IMR-90 (cell line): ENCODE measurements at regions not wholly inside any gene's neighbourhood (a gene's known extent, or its start where the extent isn't known, plus 50 kb on each side); places are given as distances from the start of the nearest gene placed in this dataset.

Source experiments
- ATAC-seq: fragments of 200-7000 bp; cut with Tn5 transposase; 2 replicates; pipeline ENCODE4 v1.9.1; 2020; ENCODE audit warnings: low read depth, mild to moderate bottlenecking, moderate library complexity
- BruUV-seq: library from RNA; stranded (reverse); fragments of 400-500 nt; replicated peaks from 2 replicates; lab custom pipeline; 2021; lab: Mats Ljungman, UMichigan
- CTCF ChIA-PET: fragments of 300-600 bp; formaldehyde crosslinking; extraction: SDS; loops from one replicate; lab custom pipeline; 2021; ENCODE audit warnings: antibody characterized with exemption; lab: Yijun Ruan, JAX
- POLR2A ChIA-PET: fragments of 300-600 bp; sonication (Branson Sonifier 250); formaldehyde crosslinking; loops from one replicate; lab custom pipeline; 2022; ENCODE audit warnings: antibody characterized with exemption; ENCODE audit not compliant: unreplicated experiment; lab: Charles Lee
- DNase-seq: peaks from one replicate; pipeline ENCODE4 v3.0.0; 2013
- H2AFZ ChIP-seq: replicated peaks from 2 replicates; pipeline ENCODE3; 2013; ENCODE audit warnings: low read length, mild to moderate bottlenecking; ENCODE audit not compliant: poor library complexity
- H2AK5ac ChIP-seq: 2 replicates; pipeline ENCODE4 v1.6.1; 2013; ENCODE audit warnings: low read depth, low read length, inconsistent platforms
- H2AK9ac ChIP-seq: replicated peaks from 2 replicates; pipeline ENCODE3; 2013; ENCODE audit warnings: mild to moderate bottlenecking, low read depth, low read length, moderate library complexity; ENCODE audit not compliant: poor library complexity
- H2BK120ac ChIP-seq: 2 replicates; pipeline ENCODE4 v1.6.1; 2013; ENCODE audit warnings: low read depth, low read length, inconsistent platforms
- H2BK15ac ChIP-seq: 3 replicates; pipeline ENCODE4 v1.6.1; 2013; ENCODE audit warnings: low read depth, low read length, inconsistent platforms
- H2BK20ac ChIP-seq: 2 replicates; pipeline ENCODE4 v1.6.1; 2013; ENCODE audit warnings: low read depth, mild to moderate bottlenecking, inconsistent platforms, low read length, moderate library complexity
- H2BK5ac ChIP-seq: 2 replicates; pipeline ENCODE4 v1.6.1; 2013; ENCODE audit warnings: mild to moderate bottlenecking, low read depth, low read length, inconsistent platforms; ENCODE audit not compliant: poor library complexity, severe bottlenecking
- H3K14ac ChIP-seq: replicated peaks from 2 replicates; pipeline ENCODE4 v1.6.1; 2013; ENCODE audit warnings: low read depth, low read length, inconsistent platforms
- H3K18ac ChIP-seq: 2 replicates; pipeline ENCODE4 v1.6.1; 2013; ENCODE audit warnings: low read depth, low read length, control low read depth
- H3K23ac ChIP-seq: 2 replicates; pipeline ENCODE4 v1.6.1; 2013; ENCODE audit warnings: low read depth, low read length, inconsistent platforms
- H3K27ac ChIP-seq: 2 replicates; pipeline ENCODE4 v1.5.1; 2013; ENCODE audit warnings: mild to moderate bottlenecking, control low read depth, low read length; ENCODE audit not compliant: insufficient read depth
- H3K27me3 ChIP-seq: 2 replicates; pipeline ENCODE4 v1.6.1; 2013; ENCODE audit warnings: low read length; ENCODE audit not compliant: control insufficient read depth, insufficient read depth
- H3K36me3 ChIP-seq: 2 replicates; pipeline ENCODE4 v1.6.1; 2013; ENCODE audit warnings: low read length, mixed read lengths; ENCODE audit not compliant: control insufficient read depth, insufficient read depth
- H3K4ac ChIP-seq: 2 replicates; pipeline ENCODE4 v1.6.1; 2013; ENCODE audit warnings: low read depth, low read length, inconsistent platforms
- H3K4me1 ChIP-seq: 2 replicates; pipeline ENCODE4 v1.6.1; 2013; ENCODE audit warnings: low read length, mixed read lengths; ENCODE audit not compliant: control insufficient read depth, insufficient read depth
- H3K4me2 ChIP-seq: 2 replicates; pipeline ENCODE4 v1.6.1; 2013; ENCODE audit warnings: low read depth, mild to moderate bottlenecking, control low read depth, low read length, moderate library complexity
- H3K4me3 ChIP-seq: 2 replicates; pipeline ENCODE4 v1.5.1; 2013; ENCODE audit warnings: low read depth, mild to moderate bottlenecking, control low read depth, low read length, moderate library complexity; ENCODE audit not compliant: insufficient read depth
- H3K56ac ChIP-seq: 2 replicates; pipeline ENCODE4 v1.6.1; 2013; ENCODE audit warnings: low read length, inconsistent platforms; ENCODE audit not compliant: insufficient read depth; ENCODE audit errors: extremely low read depth
- H3K79me1 ChIP-seq, 2 experiments: 2 replicates each; pipeline ENCODE4 v1.6.1; 2013; ENCODE audit warnings: low read length in 2 of 2, inconsistent platforms in 1 of 2, low read depth in 1 of 2
- H3K9ac ChIP-seq: 2 replicates; pipeline ENCODE4 v1.6.1; 2013; ENCODE audit warnings: low read depth, low read length, control low read depth
- H3K9me1 ChIP-seq: 2 replicates; pipeline ENCODE4 v1.6.1; 2013; ENCODE audit warnings: low read length, inconsistent platforms; ENCODE audit not compliant: insufficient read depth
- H3K9me3 ChIP-seq: 2 replicates; pipeline ENCODE4 v1.6.1; 2013; ENCODE audit warnings: low read length; ENCODE audit not compliant: control insufficient read depth, insufficient read depth
- H4K20me1 ChIP-seq: 2 replicates; pipeline ENCODE4 v1.6.1; 2013; ENCODE audit warnings: low read length, inconsistent platforms; ENCODE audit not compliant: insufficient read depth
- H4K5ac ChIP-seq: 2 replicates; pipeline ENCODE4 v1.6.1; 2013; ENCODE audit warnings: mild to moderate bottlenecking, low read depth, low read length, control low read depth
- H4K8ac ChIP-seq, 2 experiments: 2 replicates each; pipeline ENCODE4 v1.6.1; 2013; ENCODE audit warnings: low read depth in 2 of 2, low read length in 2 of 2, control low read depth in 1 of 2, inconsistent platforms in 1 of 2
- H4K91ac ChIP-seq: 2 replicates; pipeline ENCODE4 v1.6.1; 2013; ENCODE audit warnings: low read depth, low read length, inconsistent platforms; ENCODE audit not compliant: insufficient read depth
- CHD1 ChIP-seq: IDR thresholded peaks from 2 replicates; pipeline ENCODE4 v1.6.1; 2012; ENCODE audit warnings: low read depth, low read length, improper control_type of control experiment
- WGBS, 2 experiments: methylation state at CpG; one replicate each; pipeline versions ENCODE4 v1.1.5 to v1.1.7; 2013; ENCODE audit warnings: missing lambda C conversion rate in 2 of 2; ENCODE audit not compliant: insufficient read length in 1 of 2; ENCODE audit errors: extremely low coverage in 2 of 2; 5-methylcytosine and 5-hydroxymethylcytosine counted together
- dilution Hi-C: fragments of 300-500 bp; cut with HindIII; formaldehyde crosslinking; loops from one replicate; pipeline ENCODE4 v1.14.3; 2018; ENCODE audit warnings: low sequenced_read_pairs; ENCODE audit not compliant: unreplicated experiment
- in situ Hi-C: fragments of 300-500 bp; cut with MboI; formaldehyde crosslinking; loops from 3 replicates; pipeline ENCODE4 v1.14.3; 2019; ENCODE audit warnings: low sequenced_read_pairs, inconsistent platforms, mixed read lengths
- intact Hi-C: fragments of 100-400 bp; cut with micrococcal nuclease; formaldehyde crosslinking; loops from 2 replicates; pipeline ENCODE4 v1.10.0; 2022

DNA sequence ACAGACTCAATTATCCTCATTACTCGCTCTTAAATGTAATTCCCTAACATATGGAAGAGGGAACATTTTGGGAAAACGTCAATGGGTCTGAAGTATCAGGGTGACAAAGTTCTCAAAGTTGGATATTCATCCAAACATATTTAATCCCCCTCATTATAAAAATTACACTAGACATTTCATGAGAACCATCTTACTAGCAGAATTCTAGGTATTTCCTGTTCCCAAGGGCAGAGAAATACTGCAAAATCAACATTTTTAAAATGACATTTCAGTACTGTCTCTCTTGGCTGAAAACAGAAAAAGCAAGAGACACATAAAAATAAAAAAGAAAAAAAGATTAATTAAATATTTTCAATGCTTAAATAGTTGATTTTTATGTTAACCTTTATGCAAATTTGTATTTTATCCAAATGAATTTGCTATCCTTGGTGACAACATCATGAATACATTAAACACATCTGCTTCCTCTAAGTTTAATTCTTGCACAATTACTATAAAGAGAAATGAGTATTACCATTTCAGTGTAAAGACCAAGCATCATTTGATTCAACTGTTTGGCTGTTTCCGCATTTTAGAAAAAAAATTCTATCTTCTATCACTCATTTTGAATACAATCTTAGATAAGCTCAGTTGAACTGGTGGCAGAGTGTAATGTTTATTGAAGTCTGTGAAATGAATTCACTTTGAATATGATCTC is 114.8 kb upstream of the COL8A1 start:
- H3K23ac ChIP-seq = no peak overlapping the region
- no peak overlapping the region for H2AFZ ChIP-seq
- no peak overlapping the region for H3K27ac ChIP-seq
- H2BK15ac ChIP-seq = no peak overlapping the region
- no peaks in the 10 kb centered on the region; the same call in 1 of the 2 replicates for H3K36me3 ChIP-seq
- H4K91ac ChIP-seq = no peak overlapping the region
- no CpG with 5 or more reads among the region's 3 CpGs for WGBS, 2 experiments
- POLR2A ChIA-PET = no interaction called here
- peaks cover 7% of the 10 kb centered on the region; the same call in 1 of the 2 replicates for H3K4me1 ChIP-seq
- no peaks in the 10 kb centered on the region for H3K79me1 ChIP-seq
- no peak overlapping the region for H3K4me2 ChIP-seq
- no peak for TF ChIP-seq CHD1
- intact Hi-C loops (no loop called here), in situ Hi-C loops (no loop called here), dilution Hi-C loops (no loop called here)
- no peak overlapping the region for H3K4me3 ChIP-seq
- CTCF ChIA-PET = no interaction called here
- no peaks in the 10 kb centered on the region for H3K27me3 ChIP-seq
- DNase-seq = no peak
- no peak overlapping the region for H2BK5ac ChIP-seq
- no peaks in the 10 kb centered on the region for H3K9me3 ChIP-seq
- H3K18ac ChIP-seq = no peak overlapping the region
- no peak overlapping the region for H3K9ac ChIP-seq
- H3K4ac ChIP-seq = no peak overlapping the region
- no peak overlapping the region for H3K14ac ChIP-seq
- no peak overlapping the region for H2BK20ac ChIP-seq
- ATAC-seq = no peak
- no peak overlapping the region for H2BK120ac ChIP-seq
- H2AK9ac ChIP-seq = no peak overlapping the region
- BruUV-seq = no TSS peak
- H2AK5ac ChIP-seq = no peak overlapping the region
- H4K5ac ChIP-seq = no peak overlapping the region
- H3K56ac ChIP-seq = no peak overlapping the region
- H4K20me1 ChIP-seq = no peaks in the 10 kb centered on the region
- no peak overlapping the region for H4K8ac ChIP-seq
- 0 out of 2 replicates have a peak, but pooled peaks cover 4% of the 10 kb centered on the region for H3K9me1 ChIP-seq
